Right lobe of liver (tissue), 4 donors: ENCODE measurements at regions not wholly inside any gene's neighbourhood (a gene's known extent, or its start where the extent isn't known, plus 50 kb on each side); places are given as distances from the start of the nearest gene placed in this dataset.

ENCODE experiments used
- POLR2A ChIP-seq: fragments of 450-650 bp; IDR thresholded peaks from one replicate; pipeline ENCODE4 v1.6.1; 2017; ENCODE audit warnings: antibody characterized with exemption, mild to moderate bottlenecking
- TF ChIP-seq, protein P1 (sequence below), 4 donors: fragments of 200-600 bp in 3 of 4; fragments of 450-650 bp in 1 of 4; IDR thresholded peaks; one replicate each; pipeline versions ENCODE4 v1.5.1 to v1.8.0; 2016 to 2022; ENCODE audit warnings: antibody characterized with exemption in 4 of 4, mild to moderate bottlenecking in 2 of 4
- donor health status: DM: no; HTN: no; CAD: no.
- donor health status: DM: no; HTN: no; CAD: no.
- donor health status: DM: no; HTN: yes; CAD: no.

DNA sequence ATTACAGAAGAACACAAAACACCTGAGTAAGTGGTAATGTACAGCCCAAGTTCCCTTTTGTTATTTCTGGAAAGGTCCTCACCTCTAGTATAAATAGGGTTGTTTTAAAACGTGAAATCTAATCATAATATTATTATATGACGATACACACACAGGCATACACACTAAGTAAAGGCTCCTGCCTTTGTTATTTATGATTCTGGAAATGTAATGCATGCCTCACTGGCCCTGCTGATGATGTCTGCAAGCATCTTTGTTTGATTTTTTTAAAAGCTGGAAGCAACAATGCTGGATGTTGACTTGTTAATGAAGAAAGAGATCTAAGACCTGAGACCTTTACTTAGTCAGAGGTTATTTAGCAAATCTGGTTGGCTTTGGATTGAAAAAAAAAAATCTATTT lies 307.4 kb upstream of the SORCS1 start:
- no peak for TF ChIP-seq POLR2A
- TF ChIP-seq, protein P1, sequence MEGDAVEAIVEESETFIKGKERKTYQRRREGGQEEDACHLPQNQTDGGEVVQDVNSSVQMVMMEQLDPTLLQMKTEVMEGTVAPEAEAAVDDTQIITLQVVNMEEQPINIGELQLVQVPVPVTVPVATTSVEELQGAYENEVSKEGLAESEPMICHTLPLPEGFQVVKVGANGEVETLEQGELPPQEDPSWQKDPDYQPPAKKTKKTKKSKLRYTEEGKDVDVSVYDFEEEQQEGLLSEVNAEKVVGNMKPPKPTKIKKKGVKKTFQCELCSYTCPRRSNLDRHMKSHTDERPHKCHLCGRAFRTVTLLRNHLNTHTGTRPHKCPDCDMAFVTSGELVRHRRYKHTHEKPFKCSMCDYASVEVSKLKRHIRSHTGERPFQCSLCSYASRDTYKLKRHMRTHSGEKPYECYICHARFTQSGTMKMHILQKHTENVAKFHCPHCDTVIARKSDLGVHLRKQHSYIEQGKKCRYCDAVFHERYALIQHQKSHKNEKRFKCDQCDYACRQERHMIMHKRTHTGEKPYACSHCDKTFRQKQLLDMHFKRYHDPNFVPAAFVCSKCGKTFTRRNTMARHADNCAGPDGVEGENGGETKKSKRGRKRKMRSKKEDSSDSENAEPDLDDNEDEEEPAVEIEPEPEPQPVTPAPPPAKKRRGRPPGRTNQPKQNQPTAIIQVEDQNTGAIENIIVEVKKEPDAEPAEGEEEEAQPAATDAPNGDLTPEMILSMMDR (IDR thresholded peaks at IDR 0.05) = no peak
